ENCODE measurements at regions not wholly inside any gene's neighbourhood (a gene's known extent, or its start where the extent isn't known, plus 50 kb on each side); places are given as distances from the start of the nearest gene placed in this dataset.

GRCh38 chr20:10954137-10954840 lies 280.5 kb upstream of the JAG1 start:
- DNase-seq (ENCODE audit: low spot score) = no peak

GRCh38 chr20:10954908-10955580 lies 281.2 kb upstream of the JAG1 start:
- no peak for DNase-seq (ENCODE audit: low spot score)

- DNase-seq (ENCODE audit: low spot score) = no peak
Measured at GRCh38 chr20:10958279-10958678, 284.5 kb upstream of the JAG1 start.

- no peak for DNase-seq (ENCODE audit: low spot score)
Measured at GRCh38 chr20:10960416-10960815, 286.6 kb upstream of the JAG1 start.

GRCh38 chr20:10961651-10962288 lies 288.0 kb upstream of the JAG1 start:
- no peak for DNase-seq (ENCODE audit: low spot score)

GRCh38 chr20:10962937-10963336 lies 289.1 kb upstream of the JAG1 start:
- DNase-seq (ENCODE audit: low spot score) = no peak

- DNase-seq (ENCODE audit: low spot score) = no peak
Measured at GRCh38 chr20:10963717-10964266, 290.0 kb upstream of the JAG1 start.

GRCh38 chr20:10965936-10966470 lies 292.2 kb upstream of the JAG1 start:
- DNase-seq (ENCODE audit: low spot score) = no peak

- no peak for DNase-seq (ENCODE audit: low spot score)
Measured at GRCh38 chr20:10970109-10970508, 296.3 kb upstream of the JAG1 start.

GRCh38 chr20:10971096-10971495 lies 297.3 kb upstream of the JAG1 start:
- DNase-seq (ENCODE audit: low spot score) = no peak

- DNase-seq (ENCODE audit: low spot score) = no peak
Measured at GRCh38 chr20:10972219-10972860, 298.5 kb upstream of the JAG1 start.

GRCh38 chr20:10976051-10976450 lies 302.3 kb upstream of the JAG1 start:
- DNase-seq (ENCODE audit: low spot score) = no peak

- DNase-seq (ENCODE audit: low spot score) = no peak
Measured at GRCh38 chr20:10978019-10978702, 304.4 kb upstream of the JAG1 start.

GRCh38 chr20:10978713-10979112 lies 304.9 kb upstream of the JAG1 start:
- no peak for DNase-seq (ENCODE audit: low spot score)

GRCh38 chr20:10982692-10983091 lies 308.9 kb upstream of the JAG1 start:
- DNase-seq (ENCODE audit: low spot score) = no peak

- no peak for DNase-seq (ENCODE audit: low spot score)
Measured at GRCh38 chr20:10984294-10984693, 310.5 kb upstream of the JAG1 start.

- DNase-seq (ENCODE audit: low spot score) = no peak
Measured at GRCh38 chr20:10984913-10985312, 311.1 kb upstream of the JAG1 start.

GRCh38 chr20:10985536-10985935 lies 311.7 kb upstream of the JAG1 start:
- DNase-seq (ENCODE audit: low spot score) = no peak

GRCh38 chr20:10986586-10986985 lies 312.8 kb upstream of the JAG1 start:
- DNase-seq (ENCODE audit: low spot score) = no peak

GRCh38 chr20:10987651-10988383 lies 314.0 kb upstream of the JAG1 start:
- DNase-seq (ENCODE audit: low spot score) = no peak

Data from D341Med (cell line).